ENCODE measurements at regions not wholly inside any gene's neighbourhood (a gene's known extent, or its start where the extent isn't known, plus 50 kb on each side); places are given as distances from the start of the nearest gene placed in this dataset.

DNA sequence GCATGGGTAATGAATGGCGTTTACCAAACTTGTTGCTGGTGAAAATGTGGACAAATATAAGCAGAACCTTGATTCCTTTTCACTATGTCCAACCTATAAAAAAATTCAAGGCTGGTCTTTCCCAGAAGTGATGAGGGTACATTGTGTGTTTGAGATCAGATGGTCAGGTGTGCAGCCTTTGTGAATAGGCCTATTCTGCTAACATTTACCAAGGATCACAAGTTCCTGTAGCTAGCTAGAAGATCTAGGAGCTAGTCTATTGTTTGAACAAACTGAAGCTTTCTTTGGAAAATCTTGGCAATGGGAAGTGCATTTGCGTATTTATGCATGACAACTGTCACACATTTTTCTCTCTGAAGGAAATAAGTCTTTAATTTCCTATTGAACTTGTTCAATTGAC, 489.6 kb downstream of the KLF5 start:
- no peak overlapping the region for H3K4me3 ChIP-seq (ENCODE audit: low read depth, low read length)
- no peaks in the 10 kb centered on the region for H3K4me1 ChIP-seq (ENCODE audit: control insufficient read depth, insufficient read depth, low read length)
- TF ChIP-seq ZNF366 (tag by site-specific recombination; conservative IDR thresholded peaks at IDR 0.05) (no peak), ZNF121 (tag by site-specific recombination; IDR thresholded peaks at IDR 0.05) (no peak), ZNF555 (tag by site-specific recombination; conservative IDR thresholded peaks at IDR 0.05) (no peak), EGR2 (tag by site-specific recombination; IDR thresholded peaks at IDR 0.05; ENCODE audit: low read depth) (no peak)
- H3K9me3 ChIP-seq (ENCODE audit: control insufficient read depth, insufficient read depth, low read depth, low read length), result no peaks in the 10 kb centered on the region
- CTCF ChIA-PET, result no interaction called here
- H3K27ac ChIP-seq (ENCODE audit: extremely low read depth, low read depth, low read length), result no peak overlapping the region
- H3K36me3 ChIP-seq (ENCODE audit: control insufficient read depth in 2 of 2, insufficient read depth in 1 of 2, low read length in 2 of 2), result no peaks in the 10 kb centered on the region
- POLR2A ChIA-PET, result no interaction called here

DNA sequence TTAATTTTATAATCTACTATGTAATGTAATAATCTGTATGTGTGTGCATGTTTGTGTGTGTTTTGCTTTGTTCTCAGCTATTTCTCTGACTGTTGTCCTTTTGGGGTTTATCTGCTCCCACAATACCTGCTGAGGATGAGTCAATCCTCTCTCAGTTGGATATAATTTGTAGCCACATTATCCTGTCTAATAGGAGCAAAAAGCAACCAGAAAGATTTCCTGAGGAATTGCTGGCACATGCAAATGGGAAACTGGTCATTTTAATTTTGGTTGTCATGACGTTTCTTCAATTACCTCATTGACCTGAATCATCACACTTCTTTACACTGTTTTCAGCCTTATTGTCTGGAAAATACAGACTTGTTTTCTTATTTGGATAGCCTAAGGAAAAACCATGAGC, 488.4 kb downstream of the KLF5 start:
- Histone ChIP-seq H3K4me1 (ENCODE audit: control insufficient read depth, insufficient read depth, low read length) (no peaks in the 10 kb centered on the region), H3K4me3 (ENCODE audit: low read depth, low read length) (no peak overlapping the region), H3K9me3 (ENCODE audit: control insufficient read depth, insufficient read depth, low read depth, low read length) (no peaks in the 10 kb centered on the region), H3K27ac (ENCODE audit: extremely low read depth, low read depth, low read length) (no peak overlapping the region), H3K36me3 (ENCODE audit: control insufficient read depth in 2 of 2, insufficient read depth in 1 of 2, low read length in 2 of 2) (no peaks in the 10 kb centered on the region)
- TF ChIP-seq ZNF521 (tag by site-specific recombination; IDR thresholded peaks at IDR 0.05), result no peak
- no peak for TF ChIP-seq ZNF350 (tag by site-specific recombination; IDR thresholded peaks at IDR 0.05)
- TF ChIP-seq ZNF664 (tag by site-specific recombination; IDR thresholded peaks at IDR 0.05), result no peak
- TF ChIP-seq, protein P1, sequence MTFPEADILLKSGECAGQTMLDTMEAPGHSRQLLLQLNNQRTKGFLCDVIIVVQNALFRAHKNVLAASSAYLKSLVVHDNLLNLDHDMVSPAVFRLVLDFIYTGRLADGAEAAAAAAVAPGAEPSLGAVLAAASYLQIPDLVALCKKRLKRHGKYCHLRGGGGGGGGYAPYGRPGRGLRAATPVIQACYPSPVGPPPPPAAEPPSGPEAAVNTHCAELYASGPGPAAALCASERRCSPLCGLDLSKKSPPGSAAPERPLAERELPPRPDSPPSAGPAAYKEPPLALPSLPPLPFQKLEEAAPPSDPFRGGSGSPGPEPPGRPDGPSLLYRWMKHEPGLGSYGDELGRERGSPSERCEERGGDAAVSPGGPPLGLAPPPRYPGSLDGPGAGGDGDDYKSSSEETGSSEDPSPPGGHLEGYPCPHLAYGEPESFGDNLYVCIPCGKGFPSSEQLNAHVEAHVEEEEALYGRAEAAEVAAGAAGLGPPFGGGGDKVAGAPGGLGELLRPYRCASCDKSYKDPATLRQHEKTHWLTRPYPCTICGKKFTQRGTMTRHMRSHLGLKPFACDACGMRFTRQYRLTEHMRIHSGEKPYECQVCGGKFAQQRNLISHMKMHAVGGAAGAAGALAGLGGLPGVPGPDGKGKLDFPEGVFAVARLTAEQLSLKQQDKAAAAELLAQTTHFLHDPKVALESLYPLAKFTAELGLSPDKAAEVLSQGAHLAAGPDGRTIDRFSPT (tag by site-specific recombination; IDR thresholded peaks at IDR 0.05), result no peak
- TF ChIP-seq, protein P2, sequence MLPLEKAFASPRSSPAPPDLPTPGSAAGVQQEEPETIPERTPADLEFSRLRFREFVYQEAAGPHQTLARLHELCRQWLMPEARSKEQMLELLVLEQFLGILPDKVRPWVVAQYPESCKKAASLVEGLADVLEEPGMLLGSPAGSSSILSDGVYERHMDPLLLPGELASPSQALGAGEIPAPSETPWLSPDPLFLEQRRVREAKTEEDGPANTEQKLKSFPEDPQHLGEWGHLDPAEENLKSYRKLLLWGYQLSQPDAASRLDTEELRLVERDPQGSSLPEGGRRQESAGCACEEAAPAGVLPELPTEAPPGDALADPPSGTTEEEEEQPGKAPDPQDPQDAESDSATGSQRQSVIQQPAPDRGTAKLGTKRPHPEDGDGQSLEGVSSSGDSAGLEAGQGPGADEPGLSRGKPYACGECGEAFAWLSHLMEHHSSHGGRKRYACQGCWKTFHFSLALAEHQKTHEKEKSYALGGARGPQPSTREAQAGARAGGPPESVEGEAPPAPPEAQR (tag by site-specific recombination; IDR thresholded peaks at IDR 0.05), result no peak
- no peak for TF ChIP-seq ZNF133 (tag by site-specific recombination; IDR thresholded peaks at IDR 0.05)
- no peak for TF ChIP-seq ZEB2 (tag by site-specific recombination; IDR thresholded peaks at IDR 0.05)
- no peak for TF ChIP-seq ZNF214 (tag by site-specific recombination; IDR thresholded peaks at IDR 0.05; ENCODE audit: borderline replicate concordance)
- TF ChIP-seq ZNF660 (tag by site-specific recombination; IDR thresholded peaks at IDR 0.05), result no peak
- no peak for TF ChIP-seq ZFP69B (tag by site-specific recombination; IDR thresholded peaks at IDR 0.05)
- no peak for TF ChIP-seq ZNF701 (tag by site-specific recombination; IDR thresholded peaks at IDR 0.05)
- TF ChIP-seq ZNF549 (tag by site-specific recombination; IDR thresholded peaks at IDR 0.05), result no peak
- TF ChIP-seq, protein P3, sequence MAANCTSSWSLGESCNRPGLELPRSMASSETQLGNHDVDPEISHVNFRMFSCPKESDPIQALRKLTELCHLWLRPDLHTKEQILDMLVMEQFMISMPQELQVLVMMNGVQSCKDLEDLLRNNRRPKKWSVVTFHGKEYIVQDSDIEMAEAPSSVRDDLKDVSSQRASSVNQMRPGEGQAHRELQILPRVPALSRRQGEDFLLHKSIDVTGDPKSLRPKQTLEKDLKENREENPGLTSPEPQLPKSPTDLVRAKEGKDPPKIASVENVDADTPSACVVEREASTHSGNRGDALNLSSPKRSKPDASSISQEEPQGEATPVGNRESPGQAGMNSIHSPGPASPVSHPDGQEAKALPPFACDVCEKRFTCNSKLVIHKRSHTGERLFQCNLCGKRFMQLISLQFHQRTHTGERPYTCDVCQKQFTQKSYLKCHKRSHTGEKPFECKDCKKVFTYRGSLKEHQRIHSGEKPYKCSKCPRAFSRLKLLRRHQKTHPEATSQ (tag by site-specific recombination; IDR thresholded peaks at IDR 0.05), result no peak
- TF ChIP-seq, protein P4, sequence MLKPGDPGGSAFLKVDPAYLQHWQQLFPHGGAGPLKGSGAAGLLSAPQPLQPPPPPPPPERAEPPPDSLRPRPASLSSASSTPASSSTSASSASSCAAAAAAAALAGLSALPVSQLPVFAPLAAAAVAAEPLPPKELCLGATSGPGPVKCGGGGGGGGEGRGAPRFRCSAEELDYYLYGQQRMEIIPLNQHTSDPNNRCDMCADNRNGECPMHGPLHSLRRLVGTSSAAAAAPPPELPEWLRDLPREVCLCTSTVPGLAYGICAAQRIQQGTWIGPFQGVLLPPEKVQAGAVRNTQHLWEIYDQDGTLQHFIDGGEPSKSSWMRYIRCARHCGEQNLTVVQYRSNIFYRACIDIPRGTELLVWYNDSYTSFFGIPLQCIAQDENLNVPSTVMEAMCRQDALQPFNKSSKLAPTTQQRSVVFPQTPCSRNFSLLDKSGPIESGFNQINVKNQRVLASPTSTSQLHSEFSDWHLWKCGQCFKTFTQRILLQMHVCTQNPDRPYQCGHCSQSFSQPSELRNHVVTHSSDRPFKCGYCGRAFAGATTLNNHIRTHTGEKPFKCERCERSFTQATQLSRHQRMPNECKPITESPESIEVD (tag by site-specific recombination; IDR thresholded peaks at IDR 0.05), result no peak
- no peak for TF ChIP-seq ZNF791 (tag by site-specific recombination; IDR thresholded peaks at IDR 0.05)
- no peak for TF ChIP-seq ZNF600 (tag by site-specific recombination; IDR thresholded peaks at IDR 0.05)
- no peak for TF ChIP-seq ZNF366 (tag by site-specific recombination; conservative IDR thresholded peaks at IDR 0.05)
- no peak for TF ChIP-seq ZNF433 (tag by site-specific recombination; IDR thresholded peaks at IDR 0.05; ENCODE audit: low read depth)
- CTCF ChIA-PET, result no interaction called here
- POLR2A ChIA-PET, result no interaction called here

Data from HEK293 (cell line).